CD4-positive, alpha-beta T cell (primary cell): ENCODE measurements at regions not wholly inside any gene's neighbourhood (a gene's known extent, or its start where the extent isn't known, plus 50 kb on each side); places are given as distances from the start of the nearest gene placed in this dataset.

Source experiments
- ATAC-seq: fragments of 200-7000 bp; cut with Tn5 transposase; one replicate; pipeline ENCODE4 v1.10.0; 2022; ENCODE audit warnings: mild to moderate bottlenecking; ENCODE audit not compliant: poor library complexity
- CTCF ChIA-PET: fragments of 350-600 bp; sonication (Branson Sonifier 250); formaldehyde crosslinking; loops from one replicate; lab custom pipeline; 2021; ENCODE audit warnings: antibody characterized with exemption, inconsistent platforms; lab: Charles Lee
- POLR2A ChIA-PET: fragments of 350-600 bp; sonication (Branson Sonifier 250); formaldehyde crosslinking; loops from one replicate; lab custom pipeline; 2021; ENCODE audit warnings: antibody characterized with exemption, inconsistent platforms; lab: Charles Lee
- DNase-seq, 14 experiments: peaks; one replicate each; pipeline ENCODE4 v3.0.0-alpha.2; 2013 to 2020; ENCODE audit warnings: mixed read lengths in 2 of 14
- H3K27ac ChIP-seq, 2 donors: one replicate each; pipeline versions ENCODE4 v1.5.1 to v1.7.0; 2013; ENCODE audit warnings: low read length in 2 of 2, low read depth in 1 of 2, mild to moderate bottlenecking in 1 of 2
- H3K27me3 ChIP-seq, 2 experiments: 1 replicate in 1 of 2; 2 replicates in 1 of 2; pipeline versions ENCODE4 v1.6.1 to v1.7.0; 2013; ENCODE audit warnings: low read length in 2 of 2, control low read depth in 1 of 2, mild to moderate bottlenecking in 1 of 2, moderate library complexity in 1 of 2; ENCODE audit not compliant: insufficient read depth in 2 of 2, control insufficient read depth in 1 of 2
- H3K36me3 ChIP-seq: one replicate; pipeline ENCODE4 v1.6.1; 2013; ENCODE audit warnings: low read length, control low read depth; ENCODE audit not compliant: insufficient read depth
- H3K4me1 ChIP-seq: one replicate; pipeline ENCODE4 v1.6.1; 2013; ENCODE audit warnings: low read length, control low read depth; ENCODE audit not compliant: insufficient read depth
- H3K4me3 ChIP-seq: one replicate; pipeline ENCODE4 v1.5.1; 2013; ENCODE audit warnings: mild to moderate bottlenecking, low read length, moderate library complexity
- H3K9me3 ChIP-seq, 2 experiments: 1 replicate in 1 of 2; 2 replicates in 1 of 2; pipeline versions ENCODE4 v1.6.1 to v1.7.0; 2013; ENCODE audit warnings: low read length in 2 of 2, mild to moderate bottlenecking in 2 of 2, control low read depth in 1 of 2, moderate library complexity in 1 of 2; ENCODE audit not compliant: control insufficient read depth in 1 of 2, insufficient read depth in 1 of 2
- H3K27ac Mint-ChIP-seq: one replicate; pipeline ENCODE4 v1.8.0; 2020; ENCODE audit warnings: mixed read lengths
- H3K27me3 Mint-ChIP-seq: one replicate; pipeline ENCODE4 v1.8.0; 2021; ENCODE audit warnings: mixed read lengths
- H3K36me3 Mint-ChIP-seq: one replicate; pipeline ENCODE4 v1.8.0; 2021; ENCODE audit warnings: low read depth, mixed read lengths
- H3K4me1 Mint-ChIP-seq: one replicate; pipeline ENCODE4 v1.8.0; 2021; ENCODE audit warnings: low read depth, mixed read lengths
- H3K4me3 Mint-ChIP-seq: one replicate; pipeline ENCODE4 v1.8.0; 2020; ENCODE audit warnings: mild to moderate bottlenecking, mixed read lengths
- H3K9me3 Mint-ChIP-seq: one replicate; pipeline ENCODE4 v1.8.0; 2020; ENCODE audit warnings: mixed read lengths
- intact Hi-C, 2 experiments: fragments of 100-400 bp; cut with DNase I in 1 of 2; cut with micrococcal nuclease in 1 of 2; formaldehyde crosslinking; loops; one replicate each; pipeline versions ENCODE4 v1.15.1 to v1.9.0; 2023 to 2025; cut with DNase I, micrococcal nuclease
- TF ChIP-seq, protein P1 (sequence below): fragments of 200-600 bp; IDR thresholded peaks from one replicate; pipeline ENCODE4 v1.8.0; 2022; ENCODE audit warnings: antibody characterized with exemption, mild to moderate bottlenecking

DNA sequence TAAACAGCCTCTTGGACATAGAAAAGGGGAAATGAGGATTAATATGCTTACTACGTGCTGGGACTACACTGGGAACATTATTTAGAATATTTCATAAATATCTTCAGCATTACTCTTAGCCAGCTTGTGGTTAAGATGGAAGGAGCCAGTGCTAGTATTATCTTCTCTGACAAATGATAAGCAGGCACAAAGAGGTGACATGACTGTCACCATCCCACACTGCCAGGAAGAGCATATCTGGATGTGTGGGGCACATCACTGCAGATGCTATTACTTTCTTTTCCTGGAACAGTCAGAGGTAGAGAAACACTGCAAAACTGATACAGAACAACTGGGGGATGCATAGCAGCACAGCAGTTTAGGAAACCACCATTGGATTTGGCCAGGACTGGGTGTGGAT lies 281.0 kb upstream of the TNC start:
- Histone ChIP-seq H3K4me1 (no peaks in the 10 kb centered on the region), H3K4me3 (no peak overlapping the region), H3K36me3 (no peaks in the 10 kb centered on the region), H3K27me3 (no peaks in the 10 kb centered on the region), H3K27ac (no peak overlapping the region), H3K9me3 (no peaks in the 10 kb centered on the region)
- POLR2A ChIA-PET, result no interaction called here
- DNase-seq (no peak), ATAC-seq (no peak)
- Mint-ChIP-seq H3K4me1 (no peaks in the 10 kb centered on the region), H3K4me3 (no peak overlapping the region), H3K27me3 (peaks cover 31% of the 10 kb centered on the region), H3K36me3 (no peaks in the 10 kb centered on the region), H3K27ac (no peak overlapping the region), H3K9me3 (no peaks in the 10 kb centered on the region)
- intact Hi-C loops, result no loop called here
- CTCF ChIA-PET, result no interaction called here
- TF ChIP-seq, protein P1, sequence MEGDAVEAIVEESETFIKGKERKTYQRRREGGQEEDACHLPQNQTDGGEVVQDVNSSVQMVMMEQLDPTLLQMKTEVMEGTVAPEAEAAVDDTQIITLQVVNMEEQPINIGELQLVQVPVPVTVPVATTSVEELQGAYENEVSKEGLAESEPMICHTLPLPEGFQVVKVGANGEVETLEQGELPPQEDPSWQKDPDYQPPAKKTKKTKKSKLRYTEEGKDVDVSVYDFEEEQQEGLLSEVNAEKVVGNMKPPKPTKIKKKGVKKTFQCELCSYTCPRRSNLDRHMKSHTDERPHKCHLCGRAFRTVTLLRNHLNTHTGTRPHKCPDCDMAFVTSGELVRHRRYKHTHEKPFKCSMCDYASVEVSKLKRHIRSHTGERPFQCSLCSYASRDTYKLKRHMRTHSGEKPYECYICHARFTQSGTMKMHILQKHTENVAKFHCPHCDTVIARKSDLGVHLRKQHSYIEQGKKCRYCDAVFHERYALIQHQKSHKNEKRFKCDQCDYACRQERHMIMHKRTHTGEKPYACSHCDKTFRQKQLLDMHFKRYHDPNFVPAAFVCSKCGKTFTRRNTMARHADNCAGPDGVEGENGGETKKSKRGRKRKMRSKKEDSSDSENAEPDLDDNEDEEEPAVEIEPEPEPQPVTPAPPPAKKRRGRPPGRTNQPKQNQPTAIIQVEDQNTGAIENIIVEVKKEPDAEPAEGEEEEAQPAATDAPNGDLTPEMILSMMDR, result no peak

DNA sequence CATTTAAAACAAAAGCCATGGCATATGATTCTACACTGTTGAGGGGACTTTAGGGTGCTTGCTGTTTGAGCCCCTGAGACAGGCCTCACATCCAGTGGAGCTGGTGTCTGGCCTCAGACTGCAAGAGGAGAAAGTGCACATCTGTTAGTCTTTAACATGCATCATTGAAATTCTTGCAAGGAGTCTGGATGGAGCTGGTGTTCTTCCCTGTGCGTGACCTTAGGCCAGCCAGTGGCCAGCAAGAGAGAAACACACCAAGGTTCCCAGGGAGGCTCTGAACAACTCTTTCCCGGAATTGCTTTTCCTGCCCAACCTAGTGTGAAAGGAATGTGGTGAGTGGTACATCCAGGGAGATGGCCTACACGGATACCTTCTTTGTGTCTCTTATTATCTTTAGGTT lies 282.8 kb upstream of the TNC start:
- no peaks in the 10 kb centered on the region for H3K9me3 ChIP-seq
- no peak overlapping the region for H3K4me3 Mint-ChIP-seq
- H3K4me1 ChIP-seq, result no peaks in the 10 kb centered on the region
- H3K27ac ChIP-seq, result no peak overlapping the region
- ATAC-seq (no peak), DNase-seq (no peak)
- no peaks in the 10 kb centered on the region for H3K9me3 Mint-ChIP-seq
- intact Hi-C loops, result no loop called here
- H3K27me3 ChIP-seq, result no peaks in the 10 kb centered on the region
- no peaks in the 10 kb centered on the region for H3K36me3 Mint-ChIP-seq
- no peaks in the 10 kb centered on the region for H3K36me3 ChIP-seq
- H3K27me3 Mint-ChIP-seq, result peaks cover 24% of the 10 kb centered on the region
- TF ChIP-seq, protein P1, result no peak
- H3K27ac Mint-ChIP-seq, result no peak overlapping the region
- ChIA-PET POLR2A (no interaction called here), CTCF (no interaction called here)
- no peak overlapping the region for H3K4me3 ChIP-seq
- no peaks in the 10 kb centered on the region for H3K4me1 Mint-ChIP-seq

DNA sequence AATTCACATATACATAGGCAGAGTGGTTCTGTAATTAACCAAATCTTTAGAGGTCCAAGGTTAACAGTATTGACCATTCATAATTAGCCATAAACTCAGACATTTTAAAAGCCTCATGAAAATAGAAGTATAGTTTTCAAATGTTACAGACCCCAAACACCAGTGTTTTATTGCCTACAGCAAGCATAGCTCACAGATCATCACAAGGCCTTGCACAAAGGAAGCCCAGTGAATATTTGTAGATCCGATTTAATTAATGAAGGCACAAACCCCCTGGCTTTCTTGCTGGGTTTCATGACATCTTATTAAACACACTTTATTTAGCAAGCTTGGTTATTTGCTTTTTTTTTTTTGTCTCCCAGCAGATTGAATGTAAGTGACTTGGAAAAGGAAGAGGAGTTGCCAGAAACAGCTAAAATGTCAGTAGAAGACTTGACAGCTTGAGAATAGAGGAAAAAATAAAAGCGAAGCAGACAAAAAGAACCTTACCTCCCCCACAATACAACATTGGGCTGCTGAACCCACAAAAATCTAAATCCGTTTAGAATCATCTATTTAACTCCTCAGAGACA lies 283.9 kb upstream of the TNC start:
- TF ChIP-seq, protein P1, result no peak

More for the DNA sequence above, 283.9 kb upstream of the TNC start:
- POLR2A ChIA-PET, result no interaction called here
- DNase-seq (no peak), ATAC-seq (no peak)
- intact Hi-C loops, result no loop called here
- Histone ChIP-seq H3K9me3 (no peaks in the 10 kb centered on the region), H3K27me3 (no peaks in the 10 kb centered on the region), H3K4me3 (no peak overlapping the region), H3K36me3 (no peaks in the 10 kb centered on the region), H3K4me1 (no peaks in the 10 kb centered on the region), H3K27ac (no peak overlapping the region)
- CTCF ChIA-PET, result no interaction called here
- H3K4me1 Mint-ChIP-seq, result no peaks in the 10 kb centered on the region
- H3K27me3 Mint-ChIP-seq, result peaks cover 26% of the 10 kb centered on the region
- H3K36me3 Mint-ChIP-seq, result no peaks in the 10 kb centered on the region
- H3K4me3 Mint-ChIP-seq, result no peak overlapping the region
- no peaks in the 10 kb centered on the region for H3K9me3 Mint-ChIP-seq
- H3K27ac Mint-ChIP-seq, result no peak overlapping the region
